Renal cortical epithelial cell (primary cell): ENCODE measurements at regions not wholly inside any gene's neighbourhood (a gene's known extent, or its start where the extent isn't known, plus 50 kb on each side); places are given as distances from the start of the nearest gene placed in this dataset.
"Not testable (repeated sequence)": the region's sequence is repeated elsewhere in the genome, so short reads cannot be mapped to it uniquely, and the experiment has no call there.

Source experiments
- DNase-seq: peaks from one replicate; pipeline ENCODE4 v3.0.0-alpha.2; 2011; ENCODE audit warnings: low read depth

GRCh38 chr2:39930175-39930917 lies 151.3 kb upstream of the THUMPD2 start:
- no peak for DNase-seq

- no peak for DNase-seq
Measured at GRCh38 chr2:39929531-39929930, 150.5 kb upstream of the THUMPD2 start.

GRCh38 chr2:39925312-39925711 lies 146.3 kb upstream of the THUMPD2 start:
- no peak for DNase-seq

GRCh38 chr2:39923455-39923854 lies 144.4 kb upstream of the THUMPD2 start:
- DNase-seq, result no peak

GRCh38 chr2:39922679-39923405 lies 143.8 kb upstream of the THUMPD2 start:
- no peak for DNase-seq

- no peak for DNase-seq
Measured at GRCh38 chr2:39920307-39920801, 141.3 kb upstream of the THUMPD2 start.

GRCh38 chr2:39919511-39920306 lies 140.7 kb upstream of the THUMPD2 start:
- no peak for DNase-seq

GRCh38 chr2:39918886-39919285 lies 139.8 kb upstream of the THUMPD2 start:
- no peak for DNase-seq

- not testable (repeated sequence) for DNase-seq
Measured at GRCh38 chr2:39917371-39917770, 138.3 kb upstream of the THUMPD2 start.

GRCh38 chr2:39914949-39915348 lies 135.9 kb upstream of the THUMPD2 start:
- no peak for DNase-seq

- peak; percentile 75 for DNase-seq
Measured at GRCh38 chr2:39913648-39914461, 134.8 kb upstream of the THUMPD2 start.

GRCh38 chr2:39902103-39902502 lies 123.0 kb upstream of the THUMPD2 start:
- DNase-seq, result peak; percentile 86

- no peak for DNase-seq
Measured at GRCh38 chr2:39898934-39899333, 119.9 kb upstream of the THUMPD2 start.

GRCh38 chr2:39897273-39897672 lies 118.2 kb upstream of the THUMPD2 start:
- DNase-seq, result no peak

- DNase-seq, result no peak
Measured at GRCh38 chr2:39894082-39894481, 115.0 kb upstream of the THUMPD2 start.

GRCh38 chr2:39893616-39894015 lies 114.6 kb upstream of the THUMPD2 start:
- DNase-seq, result no peak

- DNase-seq, result no peak
Measured at GRCh38 chr2:39881948-39882347, 102.9 kb upstream of the THUMPD2 start.

- no peak for DNase-seq
Measured at GRCh38 chr2:39881494-39881893, 102.4 kb upstream of the THUMPD2 start.

- not testable (repeated sequence) for DNase-seq
Measured at GRCh38 chr2:39879001-39879400, 99.9 kb upstream of the THUMPD2 start.

- no peak for DNase-seq
Measured at GRCh38 chr2:39875914-39876267, 96.8 kb upstream of the THUMPD2 start.

GRCh38 chr2:39875182-39875913 lies 96.3 kb upstream of the THUMPD2 start:
- DNase-seq, result peak; percentile 72
